Lower lobe of right lung (tissue), 2 donors: ENCODE measurements at regions not wholly inside any gene's neighbourhood (a gene's known extent, or its start where the extent isn't known, plus 50 kb on each side); places are given as distances from the start of the nearest gene placed in this dataset.

ENCODE experiments used
- ATAC-seq, 2 donors: fragments of 200-7000 bp; cut with Tn5 transposase; one replicate each; pipeline ENCODE4 v1.9.1; 2020 to 2022; ENCODE audit warnings: mild to moderate bottlenecking in 2 of 2, moderate library complexity in 2 of 2
- DNase-seq: peaks from one replicate; pipeline ENCODE4 v3.0.0-alpha.2; 2020
- H3K27ac ChIP-seq: fragments of 200-600 bp; one replicate; pipeline ENCODE4 v1.8.0; 2022
- H3K27me3 ChIP-seq: fragments of 200-600 bp; one replicate; pipeline ENCODE4 v1.8.0; 2022; ENCODE audit warnings: low read depth
- H3K36me3 ChIP-seq: fragments of 200-600 bp; one replicate; pipeline ENCODE4 v1.8.0; 2022; ENCODE audit warnings: mild to moderate bottlenecking
- H3K4me1 ChIP-seq: fragments of 200-600 bp; one replicate; pipeline ENCODE4 v1.8.0; 2022
- H3K4me3 ChIP-seq: fragments of 200-600 bp; one replicate; pipeline ENCODE4 v1.8.0; 2022; ENCODE audit warnings: mild to moderate bottlenecking
- H3K9me3 ChIP-seq: fragments of 200-600 bp; one replicate; pipeline ENCODE4 v1.8.0; 2022
- CTCF ChIP-seq: fragments of 200-600 bp; IDR thresholded peaks from one replicate; pipeline ENCODE4 v1.8.0; 2022; ENCODE audit warnings: antibody characterized with exemption, mild to moderate bottlenecking
- intact Hi-C: fragments of 100-400 bp; cut with DNase I; formaldehyde crosslinking; loops from one replicate; pipeline ENCODE4 v1.11.0; 2022
- donor health status: DM: no; HTN: yes; CAD: no; lungs with severe emphysema.

- H3K27ac ChIP-seq, result no peak overlapping the region
- no peak for TF ChIP-seq CTCF
- ATAC-seq (no peak), DNase-seq (no peak)
- H3K4me1 ChIP-seq, result no peaks in the 10 kb centered on the region
- no peaks in the 10 kb centered on the region for H3K27me3 ChIP-seq
- H3K4me3 ChIP-seq, result no peak overlapping the region
- no peaks in the 10 kb centered on the region for H3K36me3 ChIP-seq
- intact Hi-C loops, result no loop called here
- no peaks in the 10 kb centered on the region for H3K9me3 ChIP-seq
Measured at GRCh38 chr5:96076451-96076850, 114.8 kb upstream of the ELL2 start.

- TF ChIP-seq CTCF, result no peak
- Histone ChIP-seq H3K4me1 (no peaks in the 10 kb centered on the region), H3K27ac (no peak overlapping the region), H3K27me3 (no peaks in the 10 kb centered on the region), H3K9me3 (no peaks in the 10 kb centered on the region), H3K4me3 (no peak overlapping the region), H3K36me3 (no peaks in the 10 kb centered on the region)
- ATAC-seq (no peak), DNase-seq (no peak)
- intact Hi-C loops, result no loop called here
Measured at GRCh38 chr5:96075579-96076289, 114.1 kb upstream of the ELL2 start.

GRCh38 chr5:96074870-96075269 is 113.2 kb upstream of the ELL2 start:
- DNase-seq (no peak), ATAC-seq (no peak)
- TF ChIP-seq CTCF, result no peak
- Histone ChIP-seq H3K27ac (no peak overlapping the region), H3K4me3 (no peak overlapping the region), H3K9me3 (no peaks in the 10 kb centered on the region), H3K36me3 (no peaks in the 10 kb centered on the region), H3K27me3 (no peaks in the 10 kb centered on the region), H3K4me1 (no peaks in the 10 kb centered on the region)
- intact Hi-C loops, result no loop called here

GRCh38 chr5:96074460-96074859 is 112.8 kb upstream of the ELL2 start:
- Histone ChIP-seq H3K36me3 (no peaks in the 10 kb centered on the region), H3K4me1 (no peaks in the 10 kb centered on the region), H3K27me3 (no peaks in the 10 kb centered on the region), H3K4me3 (no peak overlapping the region), H3K27ac (no peak overlapping the region), H3K9me3 (no peaks in the 10 kb centered on the region)
- ATAC-seq (no peak), DNase-seq (no peak)
- TF ChIP-seq CTCF, result no peak
- intact Hi-C loops, result no loop called here

GRCh38 chr5:96072791-96073165 is 111.1 kb upstream of the ELL2 start:
- intact Hi-C loops, result no loop called here
- Histone ChIP-seq H3K36me3 (no peaks in the 10 kb centered on the region), H3K9me3 (no peaks in the 10 kb centered on the region), H3K27me3 (no peaks in the 10 kb centered on the region), H3K4me1 (peaks cover 3% of the 10 kb centered on the region), H3K4me3 (no peak overlapping the region), H3K27ac (no peak overlapping the region)
- TF ChIP-seq CTCF, result no peak
- ATAC-seq, result no peak
- DNase-seq, result no peak
